Epithelial cell of proximal tubule (primary cell): ENCODE measurements at regions not wholly inside any gene's neighbourhood (a gene's known extent, or its start where the extent isn't known, plus 50 kb on each side); places are given as distances from the start of the nearest gene placed in this dataset.

Experiments
- DNase-seq: peaks from one replicate; pipeline ENCODE4 v3.0.0-alpha.2; 2011; ENCODE audit warnings: low read depth
- H3K4me3 ChIP-seq: 2 replicates; pipeline ENCODE4 v1.5.1; 2011; ENCODE audit warnings: low read depth, mild to moderate bottlenecking, low read length
- CTCF ChIP-seq: conservative IDR thresholded peaks from 2 replicates; pipeline ENCODE4 v1.5.1; 2012; ENCODE audit warnings: low read depth, mild to moderate bottlenecking, low read length

DNA sequence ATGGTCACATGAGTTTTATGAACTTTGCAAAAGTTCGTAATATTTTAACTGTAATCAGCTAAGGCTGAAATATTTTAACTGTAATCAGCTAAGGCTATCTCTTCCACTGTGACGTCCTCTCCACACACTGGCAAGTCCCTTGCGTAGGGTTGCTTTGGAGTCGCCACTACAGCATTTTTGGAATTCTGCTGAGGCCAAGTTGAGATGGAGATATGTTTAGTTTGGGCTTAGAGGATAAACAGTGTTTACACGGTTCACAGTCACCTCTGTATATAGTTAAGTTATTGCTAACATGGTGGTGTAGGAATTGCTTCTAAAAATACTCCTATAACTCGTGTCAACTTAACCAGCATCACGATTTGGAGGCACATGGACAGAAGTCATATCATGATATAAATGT lies 143.6 kb upstream of the SERP2 start:
- no peak for TF ChIP-seq CTCF
- no peak overlapping the region for H3K4me3 ChIP-seq
- DNase-seq, result no peak

- no peak for TF ChIP-seq CTCF
- no peak overlapping the region for H3K4me3 ChIP-seq
- DNase-seq, result no peak
Observed at GRCh38 chr13:44230736-44231135, 142.9 kb upstream of the SERP2 start.

- peak; percentile 48 for TF ChIP-seq CTCF
- no peak overlapping the region for H3K4me3 ChIP-seq
- peak; percentile 100 for DNase-seq
Observed at GRCh38 chr13:44231786-44232516, 141.7 kb upstream of the SERP2 start.

DNA sequence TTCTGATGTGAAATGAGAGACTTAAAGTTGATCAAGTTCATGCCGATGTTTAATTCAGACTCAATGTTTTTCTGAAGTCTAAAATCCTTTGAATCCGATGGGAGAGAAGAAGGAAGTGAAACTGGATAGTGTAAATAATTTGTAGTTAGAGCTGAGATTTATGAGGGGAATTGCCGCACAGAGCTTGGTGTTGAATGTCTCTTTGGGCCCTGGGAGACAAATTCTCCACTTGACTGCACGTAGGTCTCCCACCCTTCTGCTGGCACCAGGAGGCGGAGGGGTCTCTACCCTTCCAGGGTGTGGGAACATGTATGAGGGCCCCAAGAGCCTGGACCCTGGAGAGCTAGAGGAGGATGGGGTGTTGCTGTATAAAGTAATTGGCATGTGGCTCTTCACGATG lies 140.8 kb upstream of the SERP2 start:
- DNase-seq, result no peak
- no peak for TF ChIP-seq CTCF
- H3K4me3 ChIP-seq, result no peak overlapping the region

GRCh38 chr13:44234566-44234965 lies 139.1 kb upstream of the SERP2 start:
- no peak for DNase-seq
- TF ChIP-seq CTCF, result no peak
- H3K4me3 ChIP-seq, result no peak overlapping the region

DNA sequence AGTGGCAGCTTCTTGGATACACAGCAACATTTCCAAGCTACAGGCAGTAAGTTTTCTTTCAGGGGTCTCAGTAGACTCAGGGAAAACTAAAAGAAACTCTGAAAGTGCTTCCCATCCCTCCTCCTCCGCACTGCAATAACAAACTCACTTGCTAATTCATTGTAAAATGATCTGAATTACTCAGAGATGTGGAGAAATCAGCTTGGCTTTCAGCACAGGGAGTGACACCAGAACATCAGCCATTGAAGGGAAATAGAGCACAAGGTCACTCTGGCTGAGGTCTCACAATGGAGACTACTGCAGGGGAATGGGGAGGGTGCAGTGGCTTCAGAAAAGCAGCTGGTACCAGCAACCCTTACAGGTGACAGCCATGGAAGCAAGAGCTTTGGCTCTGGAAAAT lies 137.3 kb upstream of the SERP2 start:
- no peak for TF ChIP-seq CTCF
- no peak overlapping the region for H3K4me3 ChIP-seq
- no peak for DNase-seq

DNA sequence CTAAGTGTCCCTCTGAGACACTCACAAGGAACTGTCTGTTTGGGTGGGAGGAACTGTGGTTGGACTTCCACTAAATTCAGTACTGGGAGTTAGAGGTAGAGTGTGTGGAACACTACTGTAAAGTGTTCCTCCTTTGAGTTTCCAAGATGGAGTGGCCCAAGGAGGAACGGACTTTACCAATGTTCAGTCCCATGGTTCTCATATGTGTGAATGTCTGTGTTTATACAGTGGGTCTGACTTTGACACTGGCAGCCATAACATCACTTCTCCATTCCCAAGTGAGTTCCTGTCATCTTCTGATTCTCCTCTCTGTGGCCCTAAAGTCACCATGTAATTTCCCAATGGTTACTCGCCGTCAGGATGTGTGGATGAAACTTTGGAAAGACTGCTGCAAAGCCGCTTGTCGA lies 136.8 kb upstream of the SERP2 start:
- no peak for TF ChIP-seq CTCF
- no peak overlapping the region for H3K4me3 ChIP-seq
- no peak for DNase-seq
